HT1080 (cell line): ENCODE measurements at regions not wholly inside any gene's neighbourhood (a gene's known extent, or its start where the extent isn't known, plus 50 kb on each side); places are given as distances from the start of the nearest gene placed in this dataset.
"Not testable (repeated sequence)": the region's sequence is repeated elsewhere in the genome, so short reads cannot be mapped to it uniquely, and the experiment has no call there.

ENCODE experiments used
- DNase-seq: peaks from one replicate; pipeline ENCODE4 v3.0.0-alpha.2; 2015; ENCODE audit warnings: low read depth

DNA sequence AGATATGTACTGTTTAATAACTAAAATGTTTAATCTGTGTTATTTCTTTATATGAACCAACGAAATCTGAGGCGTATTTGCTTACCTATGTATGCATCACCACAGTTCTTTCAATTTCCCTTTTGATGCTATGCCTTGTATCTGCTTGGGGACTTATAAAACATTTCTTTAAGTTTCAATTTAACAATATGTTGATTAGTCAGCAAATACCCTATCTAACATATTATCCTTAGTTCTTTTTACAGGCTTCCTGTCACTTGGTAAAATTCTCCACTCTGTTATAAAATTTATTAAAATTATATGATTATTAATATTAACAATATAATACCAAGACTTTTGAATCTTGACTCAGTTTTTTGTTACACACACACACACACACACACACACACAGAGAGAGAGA, 174.3 kb downstream of the CPS1 start:
- no peak for DNase-seq

DNA sequence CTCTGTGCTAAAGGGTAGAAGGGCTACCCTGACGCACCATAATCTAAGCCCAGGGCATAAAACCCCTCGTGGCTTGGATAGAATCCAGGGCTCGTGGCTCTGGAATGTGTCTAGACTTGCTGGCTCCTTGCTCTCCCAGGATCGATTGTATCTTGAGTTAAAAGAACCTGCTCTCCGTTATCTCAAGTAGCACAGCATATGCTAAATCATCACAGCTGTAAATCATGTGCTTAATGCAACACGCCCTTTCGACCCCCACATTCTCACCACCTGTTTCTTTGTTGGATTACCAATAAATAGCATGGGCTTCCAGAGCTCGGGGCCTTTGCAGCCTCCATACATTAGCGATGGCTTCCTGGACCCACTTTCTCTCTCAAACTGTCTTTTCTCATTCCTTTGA, 190.4 kb downstream of the CPS1 start:
- not testable (repeated sequence) for DNase-seq

DNA sequence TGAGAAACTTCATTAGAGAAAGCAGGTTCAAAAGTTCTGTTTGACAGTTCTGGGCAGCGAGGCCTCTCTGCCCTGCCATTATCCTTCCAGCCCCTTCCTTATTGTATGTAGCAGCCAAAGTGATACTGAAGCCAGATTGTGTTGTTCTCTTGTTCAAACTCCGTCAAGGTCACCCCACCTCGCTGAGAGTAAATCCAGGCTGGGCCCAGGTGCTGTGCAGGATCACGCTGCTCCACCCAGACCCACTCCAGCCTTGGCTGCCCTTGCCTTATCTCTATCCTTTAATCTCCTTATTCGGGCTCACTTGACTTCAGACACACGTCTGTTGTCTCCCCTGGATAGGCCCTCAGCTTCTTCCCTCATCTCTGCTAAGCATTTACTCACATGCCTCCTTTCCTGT, 196.1 kb downstream of the CPS1 start:
- no peak for DNase-seq

DNA sequence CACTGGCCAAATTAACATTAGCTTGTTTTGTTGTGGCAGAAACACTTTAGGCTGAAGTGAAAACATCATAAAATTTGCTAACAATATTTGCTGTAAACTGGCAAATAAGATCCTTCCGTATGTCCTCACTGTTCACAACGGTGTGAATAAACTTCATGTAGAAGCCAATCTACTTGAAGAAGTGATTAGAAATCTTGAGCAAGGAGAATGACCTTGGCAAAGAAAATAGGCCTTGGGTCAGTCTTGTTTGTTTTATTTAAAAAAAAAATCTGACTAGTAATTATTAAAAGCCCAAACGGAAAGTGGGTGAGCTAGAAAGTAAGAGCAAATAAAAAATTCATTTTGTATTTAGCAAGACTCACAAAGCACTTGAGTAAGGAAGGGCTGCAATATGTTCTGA, 197.0 kb downstream of the CPS1 start:
- DNase-seq = no peak

DNA sequence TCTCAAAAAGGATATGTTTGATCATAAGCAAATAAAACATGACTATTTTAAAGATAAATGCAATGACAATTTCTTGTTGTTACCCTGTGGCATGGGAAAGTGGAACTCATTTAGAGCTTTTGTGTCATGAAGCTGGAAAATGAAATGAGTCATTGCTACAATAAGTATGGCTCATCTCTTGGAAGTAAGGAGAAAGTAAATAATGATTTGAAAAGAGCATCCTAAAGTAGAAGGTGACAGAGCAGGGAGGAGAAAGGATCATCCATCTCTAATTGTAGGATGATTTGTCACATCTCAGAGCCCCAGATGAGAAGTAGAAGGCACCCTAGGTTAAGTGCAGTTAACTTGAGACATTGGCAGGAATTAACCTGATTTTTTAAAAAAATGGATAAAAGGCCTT, 200.5 kb downstream of the CPS1 start:
- peak; percentile 60 for DNase-seq

DNA sequence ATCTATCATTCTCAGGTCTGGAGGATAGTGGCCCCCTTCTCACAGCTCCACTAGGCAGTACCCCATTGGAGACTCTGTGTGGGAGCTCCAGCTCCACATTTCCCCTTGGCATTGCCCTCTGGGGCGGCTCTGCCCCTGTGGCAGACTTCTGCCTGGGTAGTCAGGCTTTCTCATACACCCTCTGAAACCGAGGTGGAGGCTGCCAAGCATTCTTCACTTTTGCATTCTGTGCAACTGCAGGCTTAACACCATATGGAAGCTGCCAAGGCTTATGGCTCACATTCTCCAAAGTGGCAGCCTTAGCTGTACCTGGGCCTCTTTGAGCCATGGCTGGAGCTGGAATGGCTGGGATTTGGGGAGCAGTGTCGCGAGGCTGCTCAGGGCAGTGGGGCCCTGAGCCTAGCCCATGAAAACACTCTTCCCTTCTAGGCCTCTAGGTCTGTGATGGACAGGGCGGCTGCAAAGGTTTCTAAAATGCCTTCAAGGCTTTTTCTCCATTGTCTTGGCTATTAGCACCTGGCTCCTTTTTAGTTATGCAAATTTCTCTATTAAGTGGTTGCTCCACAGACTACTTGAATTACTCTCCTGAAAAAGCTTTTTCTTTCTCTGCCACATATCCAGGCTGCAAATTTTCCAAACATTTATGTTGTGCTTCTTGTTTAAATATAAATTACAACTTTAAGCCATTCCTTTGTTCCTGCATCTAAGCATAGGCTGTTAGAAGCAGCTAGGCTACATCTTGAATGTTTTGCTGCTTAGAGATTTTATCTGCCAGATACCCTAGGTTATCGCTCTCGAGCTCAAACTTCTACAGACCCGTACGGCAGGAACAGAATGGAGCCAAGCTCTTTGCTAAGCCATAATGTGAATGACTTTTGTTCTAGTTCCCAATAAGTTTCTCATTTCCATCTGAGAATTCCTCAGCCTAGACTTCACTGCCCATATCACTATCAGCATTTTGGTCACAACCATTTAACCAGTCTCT, 206.5 kb downstream of the CPS1 start:
- DNase-seq = no peak

DNA sequence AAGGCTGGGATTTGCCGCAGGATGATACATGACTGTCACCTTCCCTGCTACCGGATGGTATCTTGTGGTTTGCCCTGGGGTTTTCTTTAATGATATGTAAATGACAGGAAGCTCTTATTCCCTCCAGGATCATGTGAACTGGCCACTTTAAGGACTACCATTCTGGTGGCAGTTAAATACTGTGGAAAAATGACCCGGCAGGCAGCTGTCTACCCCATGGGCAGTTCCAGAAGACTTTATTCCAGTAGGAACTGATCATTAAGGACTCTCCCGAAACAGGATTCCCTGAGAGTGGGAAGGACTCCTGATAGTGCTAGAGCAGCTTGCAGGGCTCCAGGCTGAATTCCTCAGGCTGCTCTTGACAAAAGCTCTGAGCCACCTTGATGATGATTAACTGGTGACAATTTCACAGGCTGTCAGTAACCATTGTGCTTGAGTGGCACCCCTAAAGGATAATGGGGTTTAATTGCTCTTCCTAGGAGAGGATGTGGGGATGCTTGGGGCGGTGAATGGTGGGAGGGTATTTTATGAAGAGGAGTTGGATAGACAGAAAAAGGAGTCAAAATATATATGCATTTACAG, 212.0 kb downstream of the CPS1 start:
- DNase-seq = peak; percentile 19

DNA sequence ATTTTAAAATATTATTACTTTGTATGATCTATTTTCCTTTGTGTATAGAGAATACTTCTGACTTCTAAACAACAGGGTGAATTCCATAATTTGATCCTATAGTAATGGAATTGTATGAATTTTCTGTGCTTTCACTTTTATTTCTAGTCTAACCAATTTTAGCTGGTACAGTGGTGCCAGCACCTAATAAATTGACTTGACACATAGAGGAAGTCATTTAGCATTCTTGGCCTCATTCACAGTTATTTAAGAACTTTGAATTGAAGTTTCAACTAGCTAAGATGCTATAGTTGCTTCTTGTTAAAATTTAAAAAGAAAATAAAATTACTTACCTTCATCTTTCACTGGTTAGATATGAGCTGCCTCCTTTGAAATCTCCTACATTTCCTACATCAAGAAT, 220.4 kb downstream of the CPS1 start:
- no peak for DNase-seq

DNA sequence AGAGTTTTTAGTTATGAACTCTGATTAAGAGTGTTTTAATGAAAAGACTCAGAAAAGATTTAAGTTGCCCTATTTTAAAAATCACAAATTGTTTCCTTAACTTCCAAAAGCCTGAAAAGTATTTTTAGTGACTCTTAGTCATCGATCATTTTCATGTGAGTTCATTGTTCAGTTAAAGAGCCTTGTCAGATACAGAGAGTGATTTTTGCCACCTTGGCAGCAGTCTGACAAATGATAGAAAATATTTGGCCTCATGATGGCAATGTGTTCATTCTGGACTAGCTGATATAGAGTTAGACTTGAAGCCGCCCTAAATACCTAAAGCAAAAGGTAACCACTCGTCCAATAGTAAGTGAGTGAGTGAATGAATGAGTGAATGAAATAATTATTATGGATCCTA, 225.8 kb downstream of the CPS1 start:
- DNase-seq = no peak

DNA sequence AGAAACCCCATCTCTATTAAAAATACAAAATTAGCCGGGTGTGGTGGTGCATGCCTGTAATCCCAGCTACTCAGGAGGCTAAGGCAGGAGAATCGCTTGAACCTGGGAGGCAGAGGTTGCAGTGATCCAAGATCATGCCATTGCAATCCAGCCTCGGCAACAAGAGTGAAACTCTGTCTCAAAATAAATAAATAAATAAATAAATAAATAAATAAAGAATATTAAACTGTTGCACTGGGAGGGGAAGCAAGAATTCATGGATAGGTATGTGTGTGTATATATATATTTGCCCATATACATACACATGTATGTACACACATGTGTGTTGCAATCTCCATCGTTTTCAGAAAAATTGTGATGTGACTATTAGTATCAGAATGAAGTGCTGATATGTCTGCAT, 231.4 kb downstream of the CPS1 start:
- DNase-seq = not testable (repeated sequence)

DNA sequence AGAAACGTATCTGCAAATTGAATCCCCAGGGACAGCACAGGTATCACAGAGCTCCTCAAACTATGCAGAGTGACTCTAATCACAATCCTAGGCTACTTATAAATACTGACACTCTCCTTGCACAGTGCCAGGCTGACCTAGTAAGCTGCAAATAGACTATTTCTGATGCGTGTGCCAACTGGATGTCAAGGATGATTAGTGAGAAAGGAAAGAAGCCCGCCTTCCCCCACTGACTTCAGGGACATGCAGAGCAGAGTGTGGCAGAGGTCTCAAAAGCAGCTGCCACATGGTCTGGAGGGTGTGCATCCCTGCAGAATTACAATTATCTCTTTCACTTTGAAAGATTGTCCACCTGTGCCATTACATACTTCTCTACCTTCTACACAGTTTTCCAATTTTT, 235.6 kb downstream of the CPS1 start:
- no peak for DNase-seq

DNA sequence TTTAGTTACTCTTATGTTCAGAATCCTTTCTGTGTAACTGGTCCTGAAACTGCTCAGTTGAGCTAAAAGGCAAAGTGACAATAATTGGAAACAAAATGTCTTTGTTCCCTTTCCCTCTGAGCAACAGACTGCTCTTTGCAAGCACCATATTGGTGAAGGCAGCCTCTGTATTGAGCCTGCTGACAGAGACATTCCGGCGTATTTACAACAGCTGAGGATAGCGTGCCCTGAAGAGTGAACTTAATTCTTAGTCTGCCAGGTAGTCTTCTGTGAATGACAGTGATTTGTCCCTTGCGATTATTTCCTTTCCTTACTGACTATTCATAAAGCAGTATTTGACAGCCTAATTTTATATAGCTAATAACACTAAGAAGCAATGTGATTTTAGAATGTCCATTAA, 239.1 kb downstream of the CPS1 start:
- no peak for DNase-seq

DNA sequence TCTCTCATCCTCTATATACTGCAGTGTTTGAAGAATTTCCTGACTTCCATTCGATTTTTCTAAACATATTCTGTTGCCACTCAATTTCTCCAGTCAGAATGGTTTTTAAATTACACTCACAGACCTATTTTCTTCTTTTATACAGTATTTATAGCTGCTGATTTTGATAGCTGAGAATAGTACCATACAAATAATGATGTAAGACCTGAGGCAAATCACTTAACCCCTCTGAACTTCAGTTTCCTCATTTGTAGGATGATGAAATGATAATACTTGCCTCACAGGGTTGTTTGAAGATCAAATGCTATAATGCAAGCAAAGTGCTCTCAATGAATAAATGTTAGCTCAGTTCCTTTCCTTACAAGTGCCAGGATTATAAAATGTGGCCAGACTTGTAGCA, 241.8 kb downstream of the CPS1 start:
- DNase-seq = no peak

DNA sequence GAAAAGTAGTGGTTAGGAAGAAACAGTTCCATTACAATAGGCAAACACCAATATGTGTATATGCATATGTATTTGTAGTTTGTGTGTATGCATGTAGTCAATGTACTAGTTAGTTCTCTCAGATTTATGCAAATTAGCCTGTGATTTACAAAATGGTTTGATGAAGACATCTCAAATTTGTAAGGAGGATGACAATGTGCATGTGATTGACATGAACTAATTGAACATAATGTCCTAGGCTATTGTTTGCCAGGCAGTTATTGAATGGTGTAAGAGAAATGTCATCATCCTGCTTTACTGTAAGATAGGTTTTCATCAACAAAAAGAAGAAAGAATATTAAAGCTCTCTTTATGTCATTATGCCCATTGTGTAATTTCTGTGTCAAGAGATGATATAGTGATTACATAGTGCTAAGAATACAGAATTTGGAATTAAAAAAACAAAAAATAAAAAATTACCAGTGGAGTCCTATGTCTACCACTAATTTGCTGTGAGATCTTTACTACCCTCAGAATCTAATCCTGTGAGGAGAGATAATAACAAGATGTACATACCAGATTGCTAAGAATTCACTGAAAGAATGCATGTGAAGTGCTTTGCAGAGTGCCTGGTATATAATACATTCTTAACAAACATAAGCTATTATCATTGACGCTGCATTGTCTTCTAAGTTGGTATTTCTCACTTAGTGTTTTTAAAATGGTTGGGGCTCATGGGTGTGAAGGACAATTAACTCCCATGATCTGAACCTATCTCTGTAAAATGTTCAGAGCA, 258.0 kb downstream of the CPS1 start:
- no peak for DNase-seq

DNA sequence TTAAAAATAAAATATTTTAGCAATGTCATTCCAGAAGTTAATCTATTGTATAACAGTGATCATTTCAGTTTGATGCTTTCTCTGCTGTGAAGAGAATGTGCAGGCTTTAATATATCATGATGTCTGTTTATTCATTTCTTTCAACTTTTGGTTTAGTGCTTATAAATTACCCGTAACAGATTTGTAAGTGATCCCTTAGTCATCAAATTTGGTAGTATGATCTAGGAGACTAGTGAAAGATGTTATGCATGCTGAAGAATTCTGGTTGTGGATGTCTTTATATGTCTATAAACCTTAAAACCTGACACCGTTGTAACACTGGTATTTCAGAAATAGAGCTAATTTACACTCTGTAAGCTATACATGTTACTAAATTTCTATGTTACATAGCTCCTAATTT, 260.4 kb downstream of the CPS1 start:
- DNase-seq = no peak

DNA sequence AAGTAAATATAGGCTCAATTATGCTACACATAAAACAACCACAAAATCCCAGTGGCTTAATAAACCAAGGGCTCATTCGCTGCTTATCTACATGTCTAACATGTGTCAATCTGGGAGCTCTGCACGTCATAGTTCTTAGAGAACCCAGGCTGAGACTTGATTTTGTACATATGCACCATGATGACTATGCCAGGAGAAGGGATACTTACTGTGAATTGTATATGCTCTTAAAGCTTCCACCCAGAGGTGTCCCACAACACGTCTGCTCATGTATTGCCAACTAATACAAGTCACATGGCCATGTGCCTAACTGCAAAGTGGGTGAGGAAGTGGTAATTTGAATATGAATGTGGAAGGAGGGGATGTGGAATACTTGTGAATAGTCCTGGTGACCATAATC, 262.1 kb downstream of the CPS1 start:
- peak; percentile 40 for DNase-seq

DNA sequence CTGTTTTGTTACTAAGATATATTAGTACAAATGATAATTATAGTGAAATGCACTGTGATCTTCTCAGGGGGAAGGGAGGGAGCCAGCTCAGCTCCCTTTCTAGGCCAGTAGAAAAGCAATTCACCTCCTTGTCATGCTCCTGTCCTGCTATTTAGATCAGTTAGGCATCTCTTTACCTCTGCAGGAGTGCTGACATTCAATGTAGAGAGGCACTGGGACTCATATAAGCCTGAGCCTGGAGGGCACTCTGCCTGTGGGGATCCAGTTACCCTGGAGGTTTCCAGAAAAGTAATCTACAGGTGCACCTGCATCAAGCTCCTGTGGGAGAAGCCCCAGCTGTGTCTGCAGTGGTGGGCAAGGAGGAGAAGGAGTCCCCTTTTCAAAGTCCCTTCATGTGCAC, 277.0 kb downstream of the CPS1 start:
- no peak for DNase-seq

DNA sequence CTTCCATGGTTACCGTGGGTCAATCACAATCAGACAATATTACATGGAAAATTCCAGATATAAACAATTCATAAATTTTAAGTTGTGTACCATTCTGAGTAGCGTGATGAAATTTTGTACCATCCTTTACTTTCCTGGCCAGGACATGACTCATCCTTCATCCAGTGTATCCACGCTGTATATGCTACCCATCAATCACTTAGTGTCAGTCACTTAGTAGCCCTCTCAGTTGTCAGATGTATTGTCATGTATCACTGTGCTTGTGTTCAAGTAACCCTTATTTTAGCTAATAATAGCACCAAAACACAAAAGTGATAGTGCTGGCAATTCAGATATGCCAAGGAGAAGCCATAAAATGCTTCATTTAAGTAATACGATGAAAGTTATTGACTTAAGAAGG, 282.6 kb downstream of the CPS1 start:
- no peak for DNase-seq

DNA sequence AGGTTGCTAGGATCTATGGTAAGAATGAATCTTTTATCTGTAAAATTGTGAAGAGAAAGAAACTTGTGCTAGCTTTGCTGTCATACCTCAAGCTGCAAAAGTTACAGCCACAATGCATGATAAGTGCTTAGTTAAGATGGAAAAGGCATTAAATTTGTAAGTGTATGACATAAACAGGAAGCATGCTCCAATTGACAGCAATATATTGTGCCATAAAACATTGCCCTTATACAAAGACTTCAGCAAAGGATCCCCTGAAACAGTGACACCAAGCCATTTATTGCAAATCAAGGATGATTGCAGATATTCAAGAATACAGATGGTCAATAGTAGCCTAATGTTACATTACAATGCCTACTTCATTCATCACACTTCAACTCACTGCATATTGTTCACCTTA, 283.1 kb downstream of the CPS1 start:
- no peak for DNase-seq

DNA sequence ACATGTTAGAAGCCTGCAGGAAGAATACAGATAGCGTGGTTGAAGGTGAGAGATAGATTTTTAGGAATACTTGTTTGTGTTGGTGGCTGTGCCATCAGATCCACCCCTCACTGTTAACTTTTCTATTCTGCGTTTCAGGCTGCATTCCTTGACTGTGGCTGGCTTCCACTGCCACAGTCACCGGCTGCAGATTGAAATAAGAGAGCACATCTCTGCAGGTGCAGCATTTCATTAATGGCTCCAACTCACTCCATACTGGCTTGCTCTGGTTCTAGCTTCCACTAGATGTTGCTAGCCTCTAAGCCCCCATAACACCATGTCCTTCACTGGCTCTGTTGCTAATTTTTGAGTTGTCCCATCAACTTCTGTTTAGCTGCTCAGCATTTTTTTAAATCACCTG, 286.5 kb downstream of the CPS1 start:
- no peak for DNase-seq

DNA sequence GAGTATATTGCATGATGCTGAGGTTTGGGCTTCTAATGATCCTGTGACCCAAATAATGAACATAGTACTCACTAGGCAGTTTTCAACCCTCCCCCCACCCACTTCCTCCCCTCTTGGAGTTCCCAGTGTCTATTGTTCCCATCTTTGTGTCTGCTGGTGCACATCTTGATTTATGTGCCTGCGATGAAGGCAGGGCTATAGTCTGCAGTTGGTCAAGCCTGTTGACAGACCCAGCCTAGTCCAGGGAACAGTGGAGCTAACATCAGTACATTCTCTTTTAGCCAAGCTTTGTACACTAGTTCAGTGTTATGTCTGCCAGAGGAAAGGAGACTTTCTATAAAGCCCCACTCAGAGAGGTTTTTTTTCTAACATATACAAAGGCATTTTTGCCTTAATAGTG, 287.6 kb downstream of the CPS1 start:
- DNase-seq = no peak

DNA sequence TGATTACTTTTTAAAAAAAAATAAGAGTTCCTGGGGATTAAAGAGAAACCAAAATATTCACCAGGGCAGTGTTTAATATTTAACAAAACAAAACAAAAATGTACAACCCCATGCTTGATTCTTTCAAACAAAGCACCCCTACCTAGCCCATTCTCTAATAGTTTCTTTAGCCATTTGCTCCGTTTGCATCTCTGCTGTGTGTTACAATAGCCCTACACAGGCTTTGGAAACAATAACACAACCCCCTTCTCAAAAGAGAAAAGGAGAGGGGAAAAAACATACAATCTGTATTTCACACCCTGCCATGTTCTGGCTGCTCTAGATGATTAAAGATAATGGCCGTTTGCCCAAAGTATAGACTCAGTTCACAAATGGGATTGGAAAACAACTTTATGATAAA, 302.9 kb downstream of the CPS1 start:
- no peak for DNase-seq
